ENCODE measurements at regions not wholly inside any gene's neighbourhood (a gene's known extent, or its start where the extent isn't known, plus 50 kb on each side); places are given as distances from the start of the nearest gene placed in this dataset.

GRCh38 chr10:130434446-130435385, 298.5 kb downstream of the GLRX3 start:
- no peak for DNase-seq

DNA sequence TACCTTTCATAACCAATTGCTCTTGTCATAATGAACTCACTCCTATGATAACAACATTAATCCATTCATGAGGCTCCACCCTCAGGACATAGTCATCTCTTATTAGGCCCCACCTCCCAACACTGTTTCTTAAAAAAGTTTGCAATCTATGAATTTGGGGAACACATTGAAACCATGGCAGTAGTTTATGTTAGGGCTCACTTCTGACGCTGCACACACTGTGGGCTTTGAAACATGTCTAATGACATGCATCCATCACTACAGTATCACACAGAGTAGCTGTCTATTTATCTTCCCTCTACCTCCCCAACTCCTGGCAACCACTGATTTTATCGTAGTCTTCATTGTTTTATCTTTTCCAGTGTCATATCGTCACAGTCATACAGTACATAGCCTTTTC, 299.8 kb downstream of the GLRX3 start:
- no peak for DNase-seq

DNA sequence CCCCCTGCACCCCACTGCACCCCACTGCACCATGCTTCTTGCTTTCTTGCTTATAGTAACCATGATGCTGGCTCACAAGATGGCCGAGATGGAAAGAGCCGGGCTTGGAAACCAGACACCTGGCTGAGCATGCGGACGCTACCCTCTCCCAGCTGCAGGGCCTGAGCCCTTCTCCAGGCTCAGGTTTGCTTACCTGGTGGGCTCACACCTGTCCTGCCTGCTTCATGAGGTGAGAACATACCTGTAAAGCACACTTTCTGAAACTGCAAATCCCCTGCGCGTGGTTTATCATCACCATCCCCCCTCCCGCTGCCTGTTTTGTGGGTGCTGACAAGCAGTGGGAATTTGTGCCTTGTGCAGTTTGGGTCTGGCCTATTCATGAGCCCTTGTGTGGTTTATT, 302.7 kb downstream of the GLRX3 start:
- no peak for DNase-seq

- no peak for DNase-seq
Observed at GRCh38 chr10:130439766-130440165, 303.6 kb downstream of the GLRX3 start.

DNA sequence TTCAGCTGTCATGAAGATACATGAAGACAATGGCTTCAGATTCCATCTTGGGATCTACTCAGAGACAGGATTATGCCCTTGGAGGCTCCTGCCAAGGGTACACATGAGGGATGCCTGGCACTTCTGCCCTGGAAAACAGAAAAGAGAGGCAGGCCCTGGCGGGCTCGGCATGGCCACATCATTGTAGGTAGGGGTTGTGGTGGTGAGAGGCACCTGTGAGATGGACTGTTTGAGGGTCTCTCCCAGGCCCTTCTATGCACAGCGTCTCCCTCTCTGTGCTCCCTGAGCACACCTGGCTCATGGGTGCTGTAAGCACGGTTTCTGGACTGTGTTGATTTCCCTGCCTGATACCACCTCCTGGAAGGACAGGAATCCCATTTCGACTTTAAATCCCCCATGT, 304.3 kb downstream of the GLRX3 start:
- no peak for DNase-seq

DNA sequence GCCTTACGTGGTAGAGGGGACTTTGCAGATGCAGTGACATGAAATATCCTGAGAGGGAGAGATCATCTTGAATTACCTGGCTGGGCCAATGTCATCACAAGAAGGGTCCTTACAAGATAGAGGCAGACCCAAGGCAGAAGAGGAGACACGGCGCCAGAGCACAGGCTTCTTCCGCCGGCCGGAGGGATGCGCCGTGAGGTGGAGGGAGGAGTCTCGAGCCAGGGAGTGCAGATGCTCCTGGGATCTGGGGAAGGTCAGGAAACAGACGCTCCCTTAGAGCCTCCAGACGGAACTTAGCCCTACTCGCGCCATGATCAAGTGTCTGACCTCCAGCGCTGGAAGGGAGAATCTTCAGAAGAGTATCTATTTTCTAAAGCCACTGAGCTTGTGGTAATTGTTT, 304.8 kb downstream of the GLRX3 start:
- no peak for DNase-seq

DNA sequence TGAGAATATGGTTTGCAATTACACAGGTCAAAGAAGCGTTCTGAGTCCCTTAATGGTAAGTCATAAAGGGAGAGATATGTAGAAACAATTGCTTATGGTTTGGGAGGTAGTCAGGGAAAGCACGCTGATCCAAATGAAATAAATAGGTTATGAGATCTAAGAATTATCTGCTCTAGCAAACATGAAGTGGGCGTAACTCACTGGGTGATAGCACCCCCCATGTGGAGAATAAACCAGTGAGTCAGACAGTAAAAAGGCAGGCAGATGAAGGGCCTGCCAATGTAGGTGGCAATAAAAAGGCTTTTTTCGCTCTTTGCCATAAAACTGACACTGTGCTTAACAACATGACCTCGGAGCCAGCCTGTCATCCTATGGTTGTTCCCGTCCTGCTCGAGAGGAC, 306.9 kb downstream of the GLRX3 start:
- DNase-seq, result no peak

DNA sequence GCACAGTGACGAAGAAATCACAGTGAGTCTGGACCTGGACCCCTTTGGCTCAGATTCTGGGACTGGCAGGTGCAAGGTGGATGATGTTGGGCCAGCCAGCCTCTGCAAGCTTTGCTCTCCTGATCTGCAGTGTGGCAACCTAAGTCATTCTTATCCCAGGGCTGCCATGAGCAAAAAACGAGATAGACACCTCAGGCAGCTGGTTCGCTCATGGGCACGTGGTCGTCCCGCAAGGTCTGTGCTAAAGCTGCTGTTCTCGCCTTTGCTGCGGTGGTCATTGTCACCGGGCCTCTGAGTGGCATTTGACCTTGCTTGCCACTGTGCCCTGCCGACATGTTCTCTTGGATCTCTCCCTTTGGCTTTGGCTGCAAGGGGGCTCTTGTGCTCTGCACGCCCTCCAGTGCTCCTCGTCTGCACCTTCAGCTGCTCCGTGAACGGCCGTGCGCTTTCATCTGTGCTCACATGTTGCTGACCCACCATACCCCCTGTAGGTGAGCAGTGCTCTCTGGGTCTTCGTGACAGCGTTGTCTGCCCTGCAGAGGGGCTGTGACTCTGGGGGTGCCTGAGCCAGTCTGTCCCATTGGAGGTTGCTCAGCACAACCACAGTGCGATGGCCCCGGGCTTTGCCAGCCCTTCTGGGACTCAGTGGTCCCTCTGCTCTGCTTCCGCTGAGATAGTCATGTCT, 317.0 kb downstream of the GLRX3 start:
- DNase-seq, result no peak

- no peak for DNase-seq
Observed at GRCh38 chr10:130453721-130454542, 317.7 kb downstream of the GLRX3 start.

GRCh38 chr10:130454543-130455000, 318.4 kb downstream of the GLRX3 start:
- no peak for DNase-seq

DNA sequence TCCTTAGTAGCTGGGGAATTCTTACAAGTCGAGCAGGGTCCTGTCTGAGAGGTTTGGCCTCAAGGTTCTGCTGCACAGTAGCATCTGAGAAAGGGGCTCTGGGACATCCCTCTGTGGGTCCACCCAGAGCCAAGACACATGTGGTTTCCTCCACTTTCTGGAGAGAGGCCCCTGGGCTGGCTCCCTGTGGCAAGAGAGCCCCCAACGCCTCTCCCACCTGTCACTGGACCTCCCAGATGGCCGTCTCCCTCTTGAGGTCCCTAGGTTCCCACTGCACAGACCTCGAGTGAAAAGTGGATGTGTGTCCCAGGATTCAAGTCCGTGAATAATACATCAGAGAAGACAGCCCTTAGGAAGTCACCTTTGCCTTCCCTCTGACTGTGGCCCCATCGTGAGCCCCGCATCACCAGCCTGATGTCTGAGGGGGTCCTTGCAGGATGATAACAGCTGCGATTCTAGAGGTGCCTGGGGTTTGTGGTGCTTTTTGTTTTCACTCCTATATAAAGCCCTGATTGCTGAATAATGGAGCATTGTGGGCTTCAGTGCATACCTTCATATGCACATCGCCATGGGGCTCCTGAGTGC, 319.0 kb downstream of the GLRX3 start:
- no peak for DNase-seq

DNA sequence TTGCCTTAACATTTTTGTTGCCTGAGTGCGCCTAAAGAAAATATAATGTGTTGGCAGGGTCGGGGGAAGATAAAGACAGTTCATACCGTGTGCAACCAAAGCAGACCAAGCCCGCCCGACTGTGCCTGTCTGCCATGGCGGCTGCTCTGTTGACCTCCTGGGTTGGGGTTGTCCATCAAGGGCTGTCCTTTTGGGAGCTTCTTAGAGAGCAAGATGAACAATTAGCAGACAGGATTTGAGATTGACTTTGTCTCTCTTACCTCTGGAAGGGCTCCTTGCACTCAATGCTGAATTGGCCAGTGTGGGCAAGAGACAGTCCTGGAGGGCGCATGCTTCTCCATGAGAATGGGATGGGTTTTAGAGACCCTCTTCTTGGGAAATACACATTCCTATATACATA, 319.6 kb downstream of the GLRX3 start:
- no peak for DNase-seq

GRCh38 chr10:130456616-130457015, 320.4 kb downstream of the GLRX3 start:
- DNase-seq, result no peak

DNA sequence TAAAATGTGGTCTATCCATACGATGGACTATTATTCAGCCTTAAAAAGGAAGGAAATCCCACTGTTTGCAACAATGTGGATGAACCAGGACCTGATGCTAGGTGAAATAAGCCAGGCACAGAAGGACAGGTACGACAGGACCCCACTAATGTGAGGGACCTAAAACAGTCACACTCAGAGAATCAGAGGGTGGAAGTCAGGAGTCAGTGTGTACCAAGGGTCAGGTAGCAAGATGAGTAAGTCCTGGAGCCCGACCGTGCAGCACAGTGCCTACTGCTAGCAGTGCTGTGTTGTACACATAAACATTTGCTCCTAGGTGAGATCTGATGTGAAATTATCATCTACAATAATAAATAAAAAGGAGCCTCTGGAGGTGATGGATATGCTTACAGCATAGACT, 322.3 kb downstream of the GLRX3 start:
- DNase-seq, result no peak

DNA sequence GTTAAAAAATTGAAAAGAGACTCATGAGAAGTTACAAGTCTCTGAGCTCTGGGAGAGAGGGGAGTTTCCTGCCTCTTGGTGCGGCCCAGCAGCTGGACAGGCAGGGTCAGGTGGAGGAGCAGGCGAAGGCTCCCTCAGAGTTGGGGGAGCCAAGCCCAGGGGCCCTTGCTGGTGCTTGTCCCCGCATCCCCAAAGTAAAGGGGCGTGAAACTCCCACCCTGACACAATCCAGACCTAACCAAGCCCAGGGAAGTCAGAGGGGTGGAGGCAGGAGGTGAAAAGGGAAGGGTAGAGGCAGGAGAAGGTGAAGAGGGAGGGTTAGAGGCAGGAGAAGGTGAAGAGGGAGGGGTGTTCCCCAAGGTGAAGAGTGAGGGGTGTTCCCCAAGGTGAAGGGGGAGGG, 322.8 kb downstream of the GLRX3 start:
- DNase-seq, result no peak

- no peak for DNase-seq
Observed at GRCh38 chr10:130459851-130460490, 323.8 kb downstream of the GLRX3 start.

GRCh38 chr10:130461631-130462030, 325.4 kb downstream of the GLRX3 start:
- DNase-seq, result no peak

DNA sequence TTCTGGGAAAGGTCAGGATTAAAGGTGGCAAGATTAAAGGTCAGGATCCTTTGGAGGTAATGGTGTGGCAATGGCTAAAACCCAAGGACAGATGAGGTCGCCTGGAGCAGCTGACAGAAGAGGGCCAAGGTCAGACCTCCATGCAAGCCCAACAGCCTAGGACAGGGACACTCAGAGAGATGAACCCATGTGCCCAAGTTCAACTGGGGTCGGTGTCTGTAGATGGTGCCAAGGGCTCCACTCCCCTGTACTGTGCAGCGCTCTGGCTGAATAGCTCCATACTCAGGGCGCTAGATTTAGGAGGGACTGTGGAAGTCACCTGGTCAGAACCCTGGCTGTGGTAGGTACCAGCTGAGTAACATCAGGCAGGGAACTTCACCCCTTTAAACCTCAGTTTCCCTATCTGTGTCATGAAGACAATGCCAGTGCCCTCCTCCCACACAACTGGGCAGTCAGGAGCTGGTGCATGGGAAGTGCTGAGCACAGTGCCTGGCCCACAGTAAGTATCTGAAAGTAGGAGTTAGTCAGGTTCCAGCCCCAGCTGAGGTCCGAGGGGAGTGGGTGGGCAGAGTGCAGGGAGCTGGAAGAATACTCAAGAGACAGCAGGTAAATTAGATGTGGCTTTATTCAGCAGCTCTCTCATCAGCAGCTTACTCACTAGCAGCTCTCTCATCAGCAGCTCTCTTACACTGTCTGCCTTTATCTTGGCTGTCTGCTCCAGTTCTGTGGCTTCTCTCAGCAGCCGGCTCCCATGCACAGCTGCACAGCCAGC, 327.1 kb downstream of the GLRX3 start:
- DNase-seq, result no peak

DNA sequence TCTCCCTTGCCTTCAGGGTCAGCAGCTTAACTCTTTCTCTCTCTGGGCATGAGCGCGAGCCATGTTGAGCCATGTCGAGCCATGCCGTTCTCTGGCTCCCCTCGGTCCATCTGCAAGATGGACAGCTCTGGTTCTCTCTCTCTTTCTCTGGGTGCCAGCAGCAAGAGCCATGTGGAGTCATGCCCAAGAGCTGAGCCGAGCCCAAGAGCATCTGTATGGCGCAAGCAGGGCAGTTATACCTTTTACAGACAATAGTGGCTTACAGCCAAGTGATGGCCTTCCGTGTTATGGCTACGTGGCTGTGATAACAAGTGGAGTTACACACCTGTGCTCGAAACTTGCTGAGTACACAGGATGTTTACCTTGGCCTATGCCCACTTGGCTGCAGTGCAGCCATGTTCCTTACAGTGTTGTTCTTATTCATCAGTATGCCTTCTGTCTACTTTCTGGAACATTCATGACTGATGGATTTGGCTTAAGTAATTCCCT, 327.7 kb downstream of the GLRX3 start:
- DNase-seq, result no peak

GRCh38 chr10:130464426-130464825, 328.2 kb downstream of the GLRX3 start:
- DNase-seq, result no peak

DNA sequence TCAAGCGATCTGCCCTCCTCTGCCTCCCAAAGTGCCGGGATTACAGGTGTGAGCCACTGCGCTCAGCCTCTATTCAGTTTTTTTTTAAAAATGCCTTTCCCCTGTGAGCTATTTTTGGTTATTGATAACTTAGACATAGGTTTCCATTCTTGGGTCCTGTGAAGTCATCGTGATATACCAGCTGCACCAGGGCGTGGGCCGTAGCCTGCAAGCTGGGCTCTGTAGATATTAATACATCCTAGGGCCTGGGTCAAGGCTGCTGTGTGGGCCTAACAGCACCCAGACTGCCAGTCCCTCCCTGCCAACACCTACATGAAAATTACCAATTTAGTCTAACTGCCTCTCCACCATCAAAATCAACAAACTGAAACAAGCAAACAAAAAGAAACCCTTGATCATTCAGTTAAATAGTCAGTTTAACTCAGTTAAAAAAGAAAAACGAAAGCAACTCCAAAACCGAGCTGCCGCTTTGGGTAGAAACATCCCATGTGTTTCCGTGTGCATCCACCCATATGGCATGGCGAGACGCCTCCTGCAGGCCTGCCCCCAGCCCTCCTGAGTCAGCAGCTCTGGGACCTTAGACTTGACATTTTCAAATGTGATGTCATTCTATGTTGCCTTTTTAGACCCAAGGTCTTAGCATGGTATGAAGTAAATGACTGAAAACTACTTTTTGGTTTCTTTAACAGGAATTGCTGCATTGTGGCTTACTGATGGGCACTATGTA, 330.2 kb downstream of the GLRX3 start:
- no peak for DNase-seq

Data from Kasumi-1 (cell line).